ENCODE measurements at regions not wholly inside any gene's neighbourhood (a gene's known extent, or its start where the extent isn't known, plus 50 kb on each side); places are given as distances from the start of the nearest gene placed in this dataset.

GRCh38 chr7:80288175-80289122 is 153.8 kb downstream of the GNAI1 start:
- no peak for DNase-seq (ENCODE audit: low spot score)

- no peak for DNase-seq (ENCODE audit: low spot score)
These were observed 153.0 kb downstream of the GNAI1 start for GRCh38 chr7:80287400-80288174.

- no peak for DNase-seq (ENCODE audit: low spot score)
These were observed 152.0 kb downstream of the GNAI1 start for GRCh38 chr7:80286611-80287010.

GRCh38 chr7:80284855-80285254 is 150.2 kb downstream of the GNAI1 start:
- no peak for DNase-seq (ENCODE audit: low spot score)

GRCh38 chr7:80279760-80280159 is 145.1 kb downstream of the GNAI1 start:
- DNase-seq (ENCODE audit: low spot score) = no peak

- no peak for DNase-seq (ENCODE audit: low spot score)
These were observed 144.1 kb downstream of the GNAI1 start for GRCh38 chr7:80278737-80279136.

- no peak for DNase-seq (ENCODE audit: low spot score)
These were observed 143.1 kb downstream of the GNAI1 start for GRCh38 chr7:80277434-80278427.
